Glutamatergic neuron (in vitro differentiated cells): ENCODE measurements at regions not wholly inside any gene's neighbourhood (a gene's known extent, or its start where the extent isn't known, plus 50 kb on each side); places are given as distances from the start of the nearest gene placed in this dataset.
A peak's percentile ranks its signal among the peaks of the same experiment; 100 is the strongest.

ENCODE experiments used
- DNase-seq: peaks from one replicate; pipeline ENCODE4 v3.0.0; 2022
- H3K27ac Mint-ChIP-seq: one replicate; pipeline ENCODE4 v1.8.0; 2020; ENCODE audit warnings: mild to moderate bottlenecking, mixed read lengths, inconsistent platforms; ENCODE audit not compliant: unreplicated experiment
- H3K27me3 Mint-ChIP-seq: one replicate; pipeline ENCODE4 v1.8.0; 2020; ENCODE audit warnings: mild to moderate bottlenecking, moderate library complexity, mixed read lengths, inconsistent platforms; ENCODE audit not compliant: unreplicated experiment
- H3K36me3 Mint-ChIP-seq: one replicate; pipeline ENCODE4 v1.8.0; 2020; ENCODE audit warnings: mild to moderate bottlenecking, mixed read lengths, inconsistent platforms; ENCODE audit not compliant: unreplicated experiment
- H3K4me1 Mint-ChIP-seq: one replicate; pipeline ENCODE4 v1.8.0; 2020; ENCODE audit warnings: mild to moderate bottlenecking, low read depth, mixed read lengths, inconsistent platforms; ENCODE audit not compliant: unreplicated experiment
- H3K4me3 Mint-ChIP-seq: one replicate; pipeline ENCODE4 v1.8.0; 2020; ENCODE audit warnings: mild to moderate bottlenecking, mixed read lengths, inconsistent platforms; ENCODE audit not compliant: unreplicated experiment
- H3K9me3 Mint-ChIP-seq: one replicate; pipeline ENCODE4 v1.8.0; 2020; ENCODE audit warnings: mild to moderate bottlenecking, moderate library complexity, mixed read lengths, inconsistent platforms; ENCODE audit not compliant: unreplicated experiment
- TF ChIP-seq, protein P1 (sequence below): fragments of 200-600 bp; sonication (generic); IDR thresholded peaks from one replicate; pipeline ENCODE4 v1.5.0; 2021; ENCODE audit not compliant: partially characterized antibody, unreplicated experiment

DNA sequence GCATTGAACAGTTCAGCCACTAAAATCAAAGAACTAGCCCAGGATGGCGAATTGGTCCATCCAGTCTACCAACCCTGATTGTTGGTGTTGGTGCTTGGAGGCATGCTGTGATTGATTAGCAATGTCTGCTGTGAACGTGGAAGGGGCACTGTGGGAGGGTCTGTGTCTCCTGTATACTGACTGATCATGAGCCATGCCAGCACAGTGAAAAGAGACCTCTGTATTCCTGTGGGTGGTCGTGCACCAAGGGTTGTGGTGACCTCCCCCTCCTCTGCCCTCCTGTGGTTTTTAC, 63.0 kb upstream of the DLK1 start:
- TF ChIP-seq, protein P1, sequence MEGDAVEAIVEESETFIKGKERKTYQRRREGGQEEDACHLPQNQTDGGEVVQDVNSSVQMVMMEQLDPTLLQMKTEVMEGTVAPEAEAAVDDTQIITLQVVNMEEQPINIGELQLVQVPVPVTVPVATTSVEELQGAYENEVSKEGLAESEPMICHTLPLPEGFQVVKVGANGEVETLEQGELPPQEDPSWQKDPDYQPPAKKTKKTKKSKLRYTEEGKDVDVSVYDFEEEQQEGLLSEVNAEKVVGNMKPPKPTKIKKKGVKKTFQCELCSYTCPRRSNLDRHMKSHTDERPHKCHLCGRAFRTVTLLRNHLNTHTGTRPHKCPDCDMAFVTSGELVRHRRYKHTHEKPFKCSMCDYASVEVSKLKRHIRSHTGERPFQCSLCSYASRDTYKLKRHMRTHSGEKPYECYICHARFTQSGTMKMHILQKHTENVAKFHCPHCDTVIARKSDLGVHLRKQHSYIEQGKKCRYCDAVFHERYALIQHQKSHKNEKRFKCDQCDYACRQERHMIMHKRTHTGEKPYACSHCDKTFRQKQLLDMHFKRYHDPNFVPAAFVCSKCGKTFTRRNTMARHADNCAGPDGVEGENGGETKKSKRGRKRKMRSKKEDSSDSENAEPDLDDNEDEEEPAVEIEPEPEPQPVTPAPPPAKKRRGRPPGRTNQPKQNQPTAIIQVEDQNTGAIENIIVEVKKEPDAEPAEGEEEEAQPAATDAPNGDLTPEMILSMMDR = no peak
- Mint-ChIP-seq H3K36me3 (no peaks in the 10 kb centered on the region), H3K27me3 (peaks cover 3% of the 10 kb centered on the region), H3K9me3 (peaks cover 1% of the 10 kb centered on the region), H3K4me3 (no peak overlapping the region), H3K27ac (no peak overlapping the region), H3K4me1 (no peaks in the 10 kb centered on the region)
- DNase-seq = no peak

DNA sequence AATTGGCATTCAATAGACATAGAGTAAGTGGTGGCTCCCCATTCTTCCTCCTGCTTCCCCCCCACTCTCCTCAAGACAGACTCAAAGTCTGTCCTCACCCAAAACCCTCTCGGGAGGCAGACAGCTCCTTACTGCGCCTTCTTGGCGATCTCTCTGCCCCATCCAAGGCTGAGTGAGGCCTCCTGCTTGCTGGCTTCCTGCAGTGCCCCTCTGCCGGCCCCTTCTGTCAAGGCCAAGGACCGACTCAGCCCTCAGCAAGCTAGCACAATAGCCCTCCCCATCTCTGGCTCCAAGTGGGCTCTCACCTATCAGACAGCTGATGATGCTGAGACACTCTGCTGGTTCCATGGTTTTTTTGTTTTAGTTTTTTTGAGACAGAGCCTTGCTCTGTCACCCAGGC, 62.5 kb upstream of the DLK1 start:
- DNase-seq = no peak
- Mint-ChIP-seq H3K27me3 (peaks cover 3% of the 10 kb centered on the region), H3K4me3 (no peak overlapping the region), H3K9me3 (peaks cover 1% of the 10 kb centered on the region), H3K36me3 (no peaks in the 10 kb centered on the region), H3K4me1 (peaks cover 5% of the 10 kb centered on the region), H3K27ac (no peak overlapping the region)
- TF ChIP-seq, protein P1 = no peak

DNA sequence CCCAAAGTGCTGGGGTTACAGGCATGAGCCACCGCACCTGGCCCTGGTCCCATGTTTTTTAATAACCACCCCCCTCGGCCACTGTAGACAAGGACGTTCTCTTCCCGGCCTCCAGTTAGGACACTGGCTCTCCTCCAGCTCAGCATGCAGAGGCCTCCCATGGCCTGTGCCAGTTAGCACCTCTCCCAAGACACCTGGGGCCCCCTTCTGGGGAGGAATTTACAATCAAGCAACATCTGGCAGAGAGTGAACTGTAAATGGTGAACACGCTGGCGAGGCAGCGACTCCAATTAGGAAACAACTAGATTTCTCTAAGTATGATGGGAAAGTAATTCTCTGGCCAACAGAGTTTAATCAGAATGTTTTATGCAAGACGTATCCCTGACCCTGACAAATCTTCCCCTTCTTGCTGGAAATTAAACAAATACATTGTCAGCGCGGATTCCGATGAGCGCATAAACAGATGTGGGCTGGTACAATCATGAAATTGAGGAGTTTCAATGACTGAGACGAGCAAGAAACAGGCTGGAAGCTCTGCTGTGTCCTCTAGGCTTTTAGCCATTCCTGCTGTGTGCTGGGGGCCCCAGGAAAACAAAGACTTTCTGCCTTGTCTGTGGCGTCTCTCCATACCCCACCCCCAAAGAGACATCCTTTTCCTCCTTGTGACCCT, 61.7 kb upstream of the DLK1 start:
- H3K36me3 Mint-ChIP-seq = no peaks in the 10 kb centered on the region
- no peak overlapping the region for H3K4me3 Mint-ChIP-seq
- TF ChIP-seq, protein P1 = no peak
- H3K4me1 Mint-ChIP-seq = peaks cover 11% of the 10 kb centered on the region
- no peak for DNase-seq
- H3K9me3 Mint-ChIP-seq = peaks cover 1% of the 10 kb centered on the region
- H3K27me3 Mint-ChIP-seq = peaks cover 3% of the 10 kb centered on the region
- peak overlapping the region; percentile 31 for H3K27ac Mint-ChIP-seq

DNA sequence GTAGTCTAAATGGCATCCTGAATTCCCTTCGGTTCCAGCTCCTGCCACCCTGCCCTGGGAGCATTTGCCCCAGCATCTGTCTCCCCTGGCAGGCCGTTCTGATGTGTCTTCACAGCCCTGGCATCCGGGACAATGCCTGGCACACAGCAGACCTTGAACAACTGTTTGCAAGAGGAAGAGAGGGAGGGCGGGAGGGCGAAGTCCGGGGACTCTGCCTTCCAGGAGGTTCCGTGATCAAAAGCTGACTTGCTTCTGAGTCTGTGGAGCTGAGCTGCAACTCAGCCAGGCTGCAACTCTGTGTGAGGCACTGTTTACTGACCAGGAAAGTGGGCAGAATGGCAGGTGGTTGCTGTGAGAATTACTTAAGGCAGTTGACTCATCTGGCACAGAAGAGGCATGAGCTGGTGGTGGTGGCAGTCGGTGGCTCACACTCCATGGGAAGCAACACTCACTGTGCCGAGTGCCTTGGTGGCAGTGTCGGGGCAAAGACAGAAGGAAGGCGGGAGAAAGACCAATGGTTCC, 61.1 kb upstream of the DLK1 start:
- Mint-ChIP-seq H3K4me1 (peaks cover 11% of the 10 kb centered on the region), H3K4me3 (no peak overlapping the region), H3K27ac (no peak overlapping the region), H3K36me3 (no peaks in the 10 kb centered on the region), H3K9me3 (peaks cover 1% of the 10 kb centered on the region), H3K27me3 (peaks cover 3% of the 10 kb centered on the region)
- no peak for DNase-seq
- TF ChIP-seq, protein P1 = no peak

DNA sequence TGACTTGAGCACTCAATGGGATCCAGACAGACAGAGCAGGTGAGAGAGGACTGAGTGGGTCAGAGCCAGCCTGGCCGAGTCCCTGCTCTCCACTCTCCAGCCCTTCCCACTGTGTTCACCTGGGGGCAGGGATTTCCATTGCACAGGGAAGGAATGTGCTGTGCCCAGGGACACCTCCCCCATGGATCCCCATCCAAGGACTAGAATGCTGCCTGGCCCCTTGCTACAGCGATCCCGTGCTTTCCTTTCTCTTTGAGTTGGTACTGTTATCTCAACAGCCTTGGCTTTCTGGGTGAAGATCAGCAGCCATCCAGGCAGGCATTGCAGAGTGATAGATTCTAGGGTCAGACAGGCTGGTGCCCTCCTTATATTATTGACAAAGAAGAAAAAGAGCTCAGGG, 60.3 kb upstream of the DLK1 start:
- no peak for DNase-seq
- TF ChIP-seq, protein P1 = no peak
- H3K27me3 Mint-ChIP-seq = peaks cover 3% of the 10 kb centered on the region

More for the DNA sequence above, 60.3 kb upstream of the DLK1 start:
- peaks cover 15% of the 10 kb centered on the region for H3K4me1 Mint-ChIP-seq
- H3K36me3 Mint-ChIP-seq = no peaks in the 10 kb centered on the region
- no peak overlapping the region for H3K4me3 Mint-ChIP-seq
- peaks cover 3% of the 10 kb centered on the region for H3K9me3 Mint-ChIP-seq
- no peak overlapping the region for H3K27ac Mint-ChIP-seq
